ENCODE measurements at regions not wholly inside any gene's neighbourhood (a gene's known extent, or its start where the extent isn't known, plus 50 kb on each side); places are given as distances from the start of the nearest gene placed in this dataset.

DNA sequence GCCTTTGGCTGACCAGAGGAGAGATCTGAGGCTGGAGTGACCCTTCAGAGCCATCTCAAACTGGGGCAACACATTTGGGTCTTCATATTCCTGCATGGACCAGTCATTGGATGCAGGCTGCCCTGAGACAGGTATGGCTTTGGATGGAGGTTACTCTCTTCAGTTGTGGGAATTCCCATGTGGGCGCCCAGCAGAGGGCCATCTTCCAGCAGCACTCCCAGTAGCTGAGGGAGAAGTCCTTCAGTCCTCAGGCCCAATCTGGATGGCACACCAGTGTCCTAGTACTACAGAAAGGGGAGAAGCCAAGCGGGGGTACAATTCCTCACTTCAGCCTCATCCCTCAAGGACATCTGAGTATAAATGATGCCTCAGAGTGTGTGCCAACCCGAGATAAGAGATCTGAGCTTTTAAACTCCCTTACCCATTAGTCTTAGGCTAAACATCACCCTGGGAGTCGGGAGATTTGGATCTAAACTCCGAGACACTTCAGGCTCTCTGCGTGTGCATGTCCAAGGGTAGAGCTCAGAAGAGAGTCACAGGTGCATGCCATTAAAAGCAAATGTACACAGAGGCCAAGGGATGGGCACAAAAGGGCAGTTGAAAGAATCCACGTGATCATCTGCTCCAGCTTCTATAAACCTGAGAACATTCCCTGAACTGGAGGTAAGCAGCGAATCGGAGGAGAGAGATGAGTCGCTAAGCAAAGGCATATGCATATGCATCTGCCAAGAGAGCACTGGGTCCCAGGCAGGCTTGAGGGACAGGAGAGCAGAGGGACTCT, 204.6 kb downstream of the CD83 start:
- DNase-seq = no peak

DNA sequence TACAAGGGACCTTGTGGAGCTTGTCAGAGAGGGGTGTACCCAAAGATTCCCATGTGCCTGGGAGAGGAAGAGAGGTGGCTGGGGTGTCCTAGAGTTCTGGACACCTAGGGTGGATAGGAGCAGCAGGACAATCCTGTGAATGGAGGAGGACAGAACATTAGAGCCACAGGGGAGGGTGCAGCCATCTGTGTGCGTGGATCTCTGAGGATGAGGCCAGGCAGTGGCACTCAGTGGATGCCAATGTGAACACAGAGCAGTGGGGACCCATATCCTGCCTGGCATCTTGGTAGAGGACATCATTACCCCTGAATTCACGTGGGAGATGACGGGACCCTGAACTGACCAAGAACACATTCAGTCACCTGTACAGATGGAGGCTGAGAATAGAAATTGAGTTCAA, 205.3 kb downstream of the CD83 start:
- DNase-seq = no peak

DNA sequence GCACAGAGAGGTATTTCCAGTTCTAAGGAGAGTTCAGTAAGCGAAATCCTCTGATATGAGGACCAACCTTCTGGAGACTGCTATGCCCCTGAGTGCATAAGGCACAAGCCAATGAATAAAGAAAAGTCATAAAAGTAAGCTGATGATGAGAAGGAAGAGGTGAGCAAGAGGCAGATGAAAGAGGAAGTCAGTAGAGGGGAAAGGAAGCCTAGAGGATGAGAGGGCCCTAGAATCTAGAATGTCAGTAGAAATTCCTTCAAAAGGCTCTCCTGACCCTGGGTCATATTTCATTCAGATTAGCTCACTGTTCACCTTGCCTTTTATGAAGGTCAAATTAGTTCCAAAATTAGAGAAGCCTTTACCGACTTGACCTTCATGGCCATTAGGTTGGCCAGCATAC, 209.2 kb downstream of the CD83 start:
- DNase-seq = no peak

DNA sequence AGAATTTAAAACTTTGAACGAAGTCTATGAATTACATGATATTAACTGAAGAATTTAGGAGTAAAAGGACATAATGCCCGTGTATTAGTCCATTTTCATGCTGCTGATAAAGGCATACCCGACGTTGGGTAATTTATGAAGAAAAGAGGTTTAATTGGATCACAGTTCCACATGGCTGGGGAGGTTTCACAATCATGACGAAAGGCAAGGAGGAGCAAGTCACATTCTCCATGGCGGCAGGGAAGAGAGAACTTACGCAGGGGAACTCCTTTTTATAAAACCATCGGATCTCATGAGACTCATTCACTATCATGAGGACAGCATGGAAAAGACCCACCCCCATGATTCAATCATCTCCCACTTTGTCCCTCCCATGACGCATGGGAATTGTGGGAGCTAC, 210.6 kb downstream of the CD83 start:
- no peak for DNase-seq

DNA sequence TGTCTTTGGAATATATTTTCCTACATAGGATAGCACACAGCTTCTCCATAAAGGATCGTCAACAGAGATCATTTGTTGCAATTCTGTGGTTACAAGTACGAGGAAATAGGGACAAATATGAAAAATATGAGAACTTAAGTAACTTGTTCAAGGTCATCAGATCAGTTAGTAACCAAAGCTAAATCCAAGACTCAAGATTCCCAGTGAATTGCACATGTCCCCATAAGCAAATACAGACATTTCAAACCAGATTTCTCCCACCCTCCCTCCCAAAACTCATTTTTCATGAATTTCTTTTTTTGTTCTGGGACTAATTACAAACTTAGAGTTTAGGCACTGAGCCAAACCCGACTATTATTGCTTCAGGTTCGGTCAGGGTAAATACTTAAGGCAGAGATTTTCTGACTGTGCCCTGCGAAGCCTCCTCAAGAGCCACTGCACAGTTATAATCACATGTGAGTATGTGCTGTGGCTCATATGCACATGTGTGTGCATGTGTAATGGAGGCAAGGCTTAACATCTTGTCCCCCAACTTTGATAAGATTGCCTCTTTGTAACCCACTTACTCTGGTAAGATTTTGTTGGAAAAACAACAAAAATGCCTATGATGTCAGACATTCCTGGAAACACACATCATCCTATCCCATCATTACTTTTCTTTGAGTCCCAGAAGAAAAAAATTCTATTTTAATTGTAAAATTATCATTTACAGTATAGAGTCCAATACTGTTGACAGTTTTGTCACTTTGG, 216.2 kb downstream of the CD83 start:
- no peak for DNase-seq

DNA sequence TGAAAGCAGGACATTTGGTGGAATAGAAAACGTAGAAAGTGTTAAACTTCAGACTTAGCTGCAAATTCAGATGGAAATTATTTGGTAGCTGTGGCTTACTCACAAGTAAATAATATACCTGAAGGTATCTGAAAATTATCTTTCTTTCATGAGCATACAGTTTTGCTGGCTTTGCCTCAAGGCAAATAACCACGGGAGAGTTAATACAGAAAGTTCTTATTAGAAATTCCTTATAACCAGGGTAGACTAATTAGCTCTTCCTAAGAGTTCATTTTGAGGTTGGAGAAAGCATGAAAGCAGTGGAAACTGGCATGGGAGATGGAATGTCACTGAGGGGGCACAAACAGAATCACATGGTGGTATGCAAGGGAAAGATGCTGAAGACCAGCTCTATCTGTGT, 217.5 kb downstream of the CD83 start:
- DNase-seq = no peak

DNA sequence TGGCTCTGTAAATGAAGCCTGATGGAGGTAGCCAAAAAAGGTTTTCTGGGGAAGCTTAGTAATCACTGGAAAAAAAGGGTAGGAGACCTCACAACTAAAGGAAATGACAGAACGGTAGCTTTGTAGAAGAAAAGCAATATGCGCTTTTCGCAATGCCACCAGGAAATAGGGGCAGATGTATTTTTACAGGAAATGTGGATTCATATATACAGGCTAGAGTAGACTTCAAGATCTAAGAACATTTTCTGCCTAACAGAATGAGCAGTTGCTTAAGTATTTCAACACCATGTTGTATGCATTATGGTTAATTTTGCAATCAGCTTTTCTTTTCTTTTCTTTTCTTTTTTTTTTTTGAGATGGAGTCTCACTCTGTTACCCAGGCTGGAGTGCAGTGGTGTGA, 219.6 kb downstream of the CD83 start:
- no peak for DNase-seq

DNA sequence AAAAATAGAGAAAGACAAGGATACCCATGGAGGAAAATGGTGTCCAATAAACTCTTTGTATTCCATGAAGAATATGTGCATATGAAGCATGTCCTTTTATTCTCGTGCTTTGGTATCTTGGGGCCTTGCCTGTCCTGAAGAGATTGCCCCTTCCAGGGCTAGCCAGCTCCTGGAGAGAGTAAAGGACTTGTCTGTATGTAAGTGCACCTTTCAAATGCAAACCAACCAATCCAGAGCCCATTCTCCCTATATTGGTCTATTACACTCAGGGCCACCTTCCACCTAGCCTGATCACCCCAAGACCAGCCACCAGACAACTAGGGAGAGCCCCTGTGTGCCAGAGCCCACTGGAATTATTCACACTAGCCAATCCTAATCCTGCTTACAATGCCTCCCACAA, 221.6 kb downstream of the CD83 start:
- no peak for DNase-seq

DNA sequence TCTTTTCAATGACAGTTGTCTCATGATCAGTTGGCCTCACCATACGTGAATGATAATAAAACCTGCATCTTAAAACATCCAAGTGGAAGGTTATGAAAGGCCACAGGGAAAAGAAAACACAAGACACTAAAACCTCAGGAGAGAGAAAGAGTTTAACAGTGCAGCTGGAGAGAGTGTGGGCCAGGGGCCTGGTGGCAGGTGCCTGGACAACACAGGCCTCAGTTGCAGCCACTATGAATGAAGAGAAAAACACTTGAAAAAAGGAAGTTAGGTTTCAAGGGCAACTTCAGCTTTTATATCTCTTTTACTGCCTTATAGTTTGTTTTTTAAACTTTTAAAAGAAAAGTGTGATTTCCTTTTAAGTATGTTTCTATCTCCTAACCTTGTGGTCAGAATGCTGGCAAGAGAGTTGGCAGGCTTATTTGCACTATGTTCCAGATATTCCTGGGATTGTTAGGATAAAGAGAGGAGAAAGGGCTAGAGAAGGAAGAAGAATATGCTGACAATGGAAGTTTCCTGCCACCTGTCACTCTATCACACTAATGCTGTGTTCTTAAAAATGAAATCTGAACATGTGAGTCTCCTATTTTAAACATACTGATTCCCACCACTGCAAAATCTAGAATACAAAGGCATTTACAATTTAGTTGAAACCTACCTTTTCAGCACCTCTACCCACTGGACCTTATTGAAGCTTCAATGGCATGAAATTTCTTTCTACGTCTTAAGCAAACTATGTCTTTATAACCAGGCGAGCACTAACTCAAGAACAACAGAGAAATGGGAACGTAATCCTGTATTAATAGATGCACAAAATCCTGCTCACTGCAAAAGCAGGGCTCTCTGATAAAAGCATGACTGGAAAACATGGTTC, 222.4 kb downstream of the CD83 start:
- DNase-seq = no peak

DNA sequence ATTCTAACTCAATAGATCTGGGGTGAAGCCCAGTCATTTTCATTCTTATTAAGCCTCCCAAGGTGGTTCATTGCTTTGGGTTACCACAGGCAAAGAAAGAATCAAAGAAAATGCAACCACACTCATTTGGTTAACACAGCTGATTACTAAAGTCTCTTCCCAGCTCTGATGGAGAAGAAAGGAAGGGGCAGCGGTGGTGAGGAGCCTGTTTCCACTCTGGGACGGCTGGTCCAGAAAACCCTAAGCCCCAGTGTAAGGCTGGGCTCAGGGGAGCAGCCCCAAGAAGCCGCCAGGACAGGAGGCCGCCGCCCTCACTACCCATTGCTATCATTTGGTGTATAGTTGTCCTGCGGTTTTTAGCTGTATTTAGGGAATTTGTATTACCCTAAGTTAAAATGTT, 226.9 kb downstream of the CD83 start:
- no peak for DNase-seq

DNA sequence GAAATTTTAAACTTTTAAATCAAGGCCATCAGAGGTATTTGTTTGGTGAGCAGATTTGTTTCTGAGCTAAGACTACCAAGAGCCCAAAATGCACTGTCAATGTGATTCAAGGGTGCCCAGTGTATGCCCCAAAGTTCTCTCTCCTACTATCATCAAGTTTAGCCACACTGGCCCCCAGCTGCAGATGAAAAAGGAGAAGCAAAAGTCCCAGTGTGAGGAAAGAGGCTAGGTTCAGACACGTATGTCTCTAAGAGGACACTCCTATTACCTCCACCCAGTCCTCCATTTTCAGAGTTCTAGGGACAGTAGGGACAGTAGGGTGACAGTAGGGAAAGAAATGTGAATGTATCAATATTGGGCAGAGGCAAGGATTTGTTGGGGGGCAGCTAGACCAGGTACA, 230.8 kb downstream of the CD83 start:
- no peak for DNase-seq

DNA sequence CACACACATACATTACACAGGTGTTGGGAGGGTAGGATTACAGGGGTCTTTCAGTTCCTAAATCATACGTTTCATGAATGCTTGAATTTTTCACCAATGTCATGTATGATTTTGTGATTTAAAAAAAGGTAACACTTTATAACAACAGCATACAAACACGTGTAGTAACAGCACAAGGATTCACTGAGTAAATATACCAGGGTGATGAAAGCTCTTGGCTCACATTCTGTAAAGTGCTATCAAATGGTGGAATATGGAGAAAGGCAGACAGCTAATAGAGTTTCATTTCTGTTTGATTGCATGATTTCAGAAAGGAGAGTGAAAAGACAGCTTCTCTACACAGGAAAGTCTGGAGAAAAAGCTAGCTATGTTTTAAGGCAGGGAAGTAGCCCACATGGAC, 231.9 kb downstream of the CD83 start:
- no peak for DNase-seq

DNA sequence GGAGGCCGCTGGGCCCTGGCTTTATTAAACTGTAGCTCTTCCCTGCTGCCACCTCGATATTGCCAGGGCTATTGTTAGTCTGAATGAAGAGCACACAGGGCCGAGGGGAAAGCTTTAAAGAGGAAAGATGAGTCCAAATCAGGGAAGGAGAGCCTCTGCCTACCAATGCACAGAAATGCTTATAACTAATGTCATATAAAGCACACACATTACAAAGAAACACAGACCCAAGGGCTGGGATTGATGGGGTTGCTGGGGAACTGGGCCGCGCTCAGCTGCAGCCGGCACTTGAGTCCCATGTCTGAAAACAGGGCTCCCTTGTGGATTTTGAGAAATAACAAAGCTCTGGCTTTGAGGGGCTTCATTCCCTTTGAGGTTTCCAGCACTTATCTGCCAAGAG, 232.6 kb downstream of the CD83 start:
- no peak for DNase-seq

DNA sequence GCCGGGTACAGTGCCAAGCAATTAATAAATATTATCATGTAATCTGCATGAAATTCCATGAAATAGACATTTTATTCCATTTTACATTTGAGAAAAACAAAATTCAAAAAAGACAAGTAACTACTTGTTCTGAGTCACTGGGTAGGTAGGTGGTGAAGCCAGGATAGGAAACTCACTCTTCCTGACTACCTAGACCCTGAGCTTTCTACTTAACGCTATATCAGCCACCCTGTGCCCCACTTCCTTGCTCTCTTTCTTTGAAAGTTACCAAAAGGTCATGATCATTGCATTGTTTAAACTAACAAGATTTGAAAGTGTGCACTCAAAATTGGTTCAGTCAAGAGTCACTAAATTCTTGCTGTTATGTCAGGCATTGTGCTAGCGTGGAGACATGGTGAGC, 235.7 kb downstream of the CD83 start:
- no peak for DNase-seq

DNA sequence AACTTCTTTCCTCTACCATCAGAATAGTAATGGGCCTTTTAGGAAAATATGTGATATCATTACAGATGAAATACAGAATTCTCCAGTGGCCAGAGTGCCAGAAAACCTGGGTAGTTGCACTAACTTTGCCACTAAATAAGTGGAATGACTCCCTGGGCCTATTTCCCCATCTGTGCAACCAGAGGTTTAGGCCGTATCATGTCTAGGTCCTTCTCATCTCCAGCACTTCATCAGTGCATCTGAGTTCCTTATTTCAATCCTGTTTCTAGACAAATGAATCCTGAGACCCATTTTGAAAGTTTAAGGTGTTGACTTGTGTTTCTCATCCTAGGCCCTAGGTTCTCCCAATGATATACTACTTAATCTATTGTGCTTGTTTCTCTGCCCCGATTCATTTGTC, 236.2 kb downstream of the CD83 start:
- no peak for DNase-seq

DNA sequence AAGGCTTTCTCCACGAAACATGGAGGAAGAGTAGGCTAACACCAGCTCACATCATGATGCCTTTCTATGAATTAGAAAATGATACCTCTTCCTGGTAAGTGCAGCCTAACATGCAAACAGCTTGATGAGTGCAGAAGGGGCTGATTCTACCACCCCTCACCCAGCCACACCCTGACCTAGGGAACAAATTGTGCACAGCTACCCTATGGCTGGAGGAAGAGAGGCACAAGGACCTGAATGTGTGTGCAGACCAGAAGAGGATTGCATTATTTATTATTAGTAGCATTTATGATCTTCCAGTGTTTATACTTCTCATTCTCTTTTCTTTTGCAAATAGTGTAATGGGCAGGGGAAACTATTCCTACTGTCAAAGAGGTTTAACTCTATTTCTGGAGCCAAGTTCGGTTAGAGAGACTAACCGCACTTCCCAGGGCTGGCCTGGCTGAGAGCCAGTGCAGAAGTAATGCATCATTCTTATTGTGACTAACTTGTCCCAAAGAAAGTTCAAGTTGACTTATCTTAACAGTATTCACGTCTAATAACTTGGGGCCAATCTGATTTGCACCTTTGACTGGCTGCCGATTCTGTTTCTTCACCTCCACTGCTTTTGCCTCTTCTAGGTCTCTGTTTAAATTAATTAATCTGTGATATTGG, 237.5 kb downstream of the CD83 start:
- DNase-seq = peak in 1 of 2 donors; percentile 23

DNA sequence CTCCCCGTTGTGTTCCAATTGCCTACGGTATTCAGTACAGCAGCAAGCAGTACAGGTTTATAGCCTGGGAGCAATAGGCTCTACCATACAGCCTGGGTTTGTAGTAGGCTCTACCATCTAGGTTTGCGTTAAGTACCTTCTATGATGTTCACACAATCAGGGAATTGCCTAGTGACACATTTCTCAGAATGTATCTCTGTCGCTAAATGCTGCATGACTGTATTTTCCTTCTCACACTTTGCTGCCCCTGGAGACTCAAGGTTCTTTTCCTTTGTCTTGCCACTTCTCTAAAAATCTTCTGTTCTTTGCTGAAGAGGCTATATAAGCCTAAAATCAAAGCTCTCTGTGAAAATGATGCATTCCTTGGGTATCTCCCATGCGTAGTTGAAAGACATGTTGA, 241.9 kb downstream of the CD83 start:
- no peak for DNase-seq

DNA sequence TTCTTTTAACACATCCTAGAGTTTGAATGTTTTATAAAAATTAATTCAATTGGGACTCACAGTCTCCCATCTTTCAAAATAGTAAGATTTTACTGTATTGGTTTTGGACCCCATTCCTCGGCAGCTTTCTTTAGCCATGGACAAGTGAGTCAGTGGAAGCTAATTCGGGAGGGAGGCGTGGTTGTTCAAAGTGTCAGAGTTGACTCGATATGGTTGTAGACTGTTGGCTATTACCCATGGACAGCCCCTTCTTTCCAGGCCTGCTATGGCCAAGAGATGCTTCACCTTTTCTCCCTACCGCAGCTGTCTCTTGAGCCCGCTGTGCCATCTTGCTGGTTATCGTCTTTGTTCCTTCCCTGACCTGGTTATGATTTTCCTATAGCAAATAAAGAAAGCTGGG, 243.0 kb downstream of the CD83 start:
- DNase-seq = no peak

DNA sequence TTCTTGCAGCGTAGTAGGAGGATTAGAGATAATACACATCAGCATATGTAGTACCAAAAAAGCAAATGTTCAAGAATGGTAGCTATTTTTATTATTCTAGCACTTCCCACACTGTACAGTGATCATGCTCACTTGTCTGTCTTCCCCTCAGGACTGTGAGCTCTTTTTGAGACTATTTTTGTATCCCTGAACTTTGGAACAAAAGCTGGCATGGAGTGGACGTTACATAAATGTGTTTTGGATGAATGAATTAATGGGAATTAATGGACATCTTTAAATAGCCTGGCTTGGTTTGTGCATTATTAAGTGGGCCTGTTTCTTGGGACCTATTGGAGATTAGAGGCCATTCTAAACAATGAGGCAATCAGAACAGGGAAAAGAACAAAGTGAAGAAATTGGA, 243.7 kb downstream of the CD83 start:
- no peak for DNase-seq

DNA sequence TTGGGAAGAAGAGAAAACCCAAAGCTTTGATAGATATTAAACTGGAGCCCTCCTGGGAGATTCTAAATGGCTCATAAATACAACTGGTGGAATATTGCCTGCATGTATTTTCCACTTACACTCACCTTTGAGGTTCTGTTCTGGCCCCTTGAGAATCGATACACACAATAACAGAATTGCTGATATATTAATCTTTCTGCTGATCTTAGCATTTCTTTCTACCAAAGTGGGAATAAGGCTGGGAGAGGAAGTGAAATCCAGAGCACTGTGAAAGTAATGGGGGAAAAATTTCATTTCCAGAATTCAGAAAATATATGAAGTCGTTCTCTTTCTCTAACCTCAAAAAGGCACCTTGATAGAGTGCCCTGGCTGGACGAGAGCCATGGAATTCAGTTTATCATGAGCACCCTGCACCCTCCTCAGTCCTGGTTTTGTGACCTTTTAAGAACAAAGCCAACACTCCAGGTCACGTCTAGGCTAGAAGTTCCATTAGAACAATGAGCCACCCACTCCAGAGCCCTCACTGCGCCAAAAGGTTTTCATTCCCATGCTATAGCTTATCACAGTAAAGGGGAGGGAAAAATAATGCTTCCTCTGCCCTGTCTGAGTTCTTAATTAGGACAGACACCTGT, 244.5 kb downstream of the CD83 start:
- DNase-seq = no peak

DNA sequence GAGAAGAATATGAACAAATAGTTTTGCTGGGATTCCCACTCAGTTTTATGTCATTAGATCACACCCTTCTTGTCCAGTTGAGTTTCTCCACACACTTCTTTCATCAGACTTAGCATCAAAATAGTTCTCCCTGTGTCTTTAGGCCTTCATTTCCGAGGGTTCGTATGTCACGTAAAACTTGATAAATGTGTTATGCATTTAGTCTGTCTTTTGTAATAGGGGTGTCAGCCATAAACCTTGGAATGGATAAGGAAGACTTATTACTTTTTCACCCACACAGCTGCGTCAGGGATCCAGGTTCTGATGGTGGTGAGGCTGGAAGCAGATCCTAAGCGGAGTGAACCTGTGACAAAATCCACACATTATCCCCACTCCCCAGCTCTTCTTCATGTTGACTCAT, 246.8 kb downstream of the CD83 start:
- no peak for DNase-seq

DNA sequence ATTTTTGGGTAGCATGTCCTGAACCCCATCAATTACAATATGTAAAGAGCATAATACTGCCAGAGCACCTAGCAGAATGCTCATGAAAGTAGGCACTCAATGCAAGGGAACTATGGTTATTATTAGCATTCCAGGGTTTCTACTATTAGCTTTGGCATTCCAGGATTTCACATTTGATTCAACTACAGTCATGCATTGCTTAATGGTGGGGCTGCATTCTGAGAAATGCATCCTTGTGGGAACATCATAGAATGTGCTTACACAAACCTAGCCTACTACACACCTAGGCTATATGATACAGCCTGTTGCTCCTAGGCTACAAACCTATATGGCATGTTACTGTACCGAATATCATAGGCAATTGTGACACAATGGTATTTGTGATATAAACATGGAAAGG, 247.8 kb downstream of the CD83 start:
- no peak for DNase-seq

Measured in right lung (tissue), 2 donors.